ENCODE measurements at regions not wholly inside any gene's neighbourhood (a gene's known extent, or its start where the extent isn't known, plus 50 kb on each side); places are given as distances from the start of the nearest gene placed in this dataset.
"Not testable (repeated sequence)": the region's sequence is repeated elsewhere in the genome, so short reads cannot be mapped to it uniquely, and the experiment has no call there.

DNA sequence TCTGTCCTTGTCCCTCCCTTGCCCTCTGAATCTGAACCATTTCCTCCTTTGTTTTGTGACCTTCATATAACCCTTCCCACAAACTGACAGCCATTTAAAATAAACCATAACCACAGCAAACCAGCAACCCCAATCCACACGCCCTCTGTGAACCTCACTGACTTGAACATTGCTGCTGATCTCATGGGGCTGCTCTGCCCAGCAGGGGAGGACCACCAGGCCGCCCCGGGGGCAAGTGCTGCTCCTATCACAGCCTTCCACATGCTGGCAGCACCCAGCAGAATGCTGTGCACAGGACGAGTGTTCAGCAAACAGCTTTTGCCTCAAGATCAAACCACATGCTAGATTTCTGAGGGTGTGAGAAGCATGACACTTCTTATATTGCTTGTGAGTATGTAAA, 73.9 kb upstream of the UXS1 start:
- CTCF ChIA-PET = no interaction called here
- POLR2A ChIA-PET = no interaction called here

- ChIA-PET CTCF (no interaction called here), POLR2A (no interaction called here)
Observed at GRCh38 chr2:106261871-106262321, 67.8 kb upstream of the UXS1 start.

- POLR2A ChIA-PET, CTCF ChIA-PET: not testable (repeated sequence)
Observed at GRCh38 chr2:106258859-106259258, 64.8 kb upstream of the UXS1 start.

DNA sequence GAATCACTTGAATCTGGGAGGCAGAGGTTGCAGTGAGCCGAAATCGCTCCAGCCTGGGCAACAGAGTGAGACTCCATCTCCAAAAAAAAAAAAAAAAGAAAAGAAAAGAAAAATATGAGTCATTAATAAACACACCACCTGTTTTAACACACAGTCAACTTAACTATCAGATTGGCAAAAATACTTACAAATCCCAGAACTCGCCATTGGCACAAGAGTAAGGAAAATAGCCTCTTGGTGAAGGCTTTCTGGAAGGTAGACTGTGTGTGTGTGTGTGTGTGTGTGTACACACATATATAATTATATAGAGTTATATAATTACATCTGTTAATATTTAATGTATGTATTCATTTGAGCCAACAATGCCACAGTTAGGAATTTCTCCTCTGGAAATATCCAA, 63.7 kb upstream of the UXS1 start:
- POLR2A ChIA-PET = no interaction called here
- CTCF ChIA-PET = no interaction called here

- POLR2A ChIA-PET = no interaction called here
- CTCF ChIA-PET = no interaction called here
Observed at GRCh38 chr2:106257135-106257534, 63.0 kb upstream of the UXS1 start.

DNA sequence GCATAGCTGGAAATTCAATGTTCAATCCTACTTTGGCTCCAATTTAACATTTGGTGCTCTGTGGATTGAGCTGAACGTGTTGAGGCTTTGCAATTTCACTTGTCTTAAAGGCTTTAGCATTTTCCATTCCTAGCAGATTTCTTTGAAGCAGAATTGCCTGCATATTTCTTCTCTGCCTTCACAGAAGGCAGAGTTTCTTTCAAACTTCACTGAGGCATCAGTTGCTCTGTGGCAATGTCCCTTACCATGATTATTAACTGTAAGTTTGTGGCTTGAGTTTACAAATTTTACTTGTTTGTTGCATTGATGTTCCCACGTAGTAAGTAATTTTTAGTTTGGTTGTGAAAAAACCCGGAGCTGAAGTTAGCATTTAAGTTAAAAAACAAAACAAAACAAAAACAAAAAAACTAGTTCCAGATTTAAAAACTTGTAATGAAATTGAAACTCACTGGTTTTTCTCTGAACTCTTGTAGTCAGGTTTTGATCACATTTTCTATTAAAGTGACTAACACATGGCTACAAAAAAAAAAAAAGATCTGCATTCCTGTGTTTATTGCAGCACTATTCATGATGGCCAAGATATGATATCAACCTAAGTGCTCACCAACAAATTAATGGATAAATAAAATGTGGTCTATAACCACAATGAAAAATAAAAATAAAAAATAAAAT, 55.2 kb upstream of the UXS1 start:
- POLR2A ChIA-PET, CTCF ChIA-PET: not testable (repeated sequence)

DNA sequence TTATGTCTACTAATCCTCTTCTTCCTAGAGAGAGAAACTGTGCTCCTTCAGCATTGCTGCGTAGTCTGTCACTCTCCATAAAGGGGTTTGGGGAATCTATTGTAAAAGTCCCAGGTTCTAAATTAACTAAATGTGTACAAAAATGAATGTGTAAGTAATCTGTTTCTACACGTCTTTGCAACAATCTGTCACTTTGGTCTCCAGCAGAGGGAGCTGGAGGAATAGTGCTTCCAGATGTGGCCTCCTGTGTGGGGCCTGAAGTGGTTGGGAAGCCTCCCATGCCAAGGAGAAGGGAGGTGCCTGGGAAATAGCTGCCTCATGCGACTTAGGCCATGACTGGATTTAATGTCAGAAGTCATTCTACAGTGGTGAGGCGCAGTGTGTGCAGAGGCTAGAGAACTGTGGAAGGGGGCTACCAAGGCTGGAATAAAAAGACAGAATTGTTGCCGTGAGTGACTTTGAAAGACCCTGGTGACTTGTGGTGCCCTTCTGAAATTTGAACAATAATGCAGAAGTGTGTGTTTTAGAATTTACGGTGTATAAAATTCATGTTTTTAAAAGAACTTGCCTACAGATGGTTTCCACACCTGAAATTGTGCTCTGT, 54.5 kb upstream of the UXS1 start:
- POLR2A ChIA-PET, CTCF ChIA-PET: not testable (repeated sequence)
